ENCODE measurements at regions not wholly inside any gene's neighbourhood (a gene's known extent, or its start where the extent isn't known, plus 50 kb on each side); places are given as distances from the start of the nearest gene placed in this dataset.

DNA sequence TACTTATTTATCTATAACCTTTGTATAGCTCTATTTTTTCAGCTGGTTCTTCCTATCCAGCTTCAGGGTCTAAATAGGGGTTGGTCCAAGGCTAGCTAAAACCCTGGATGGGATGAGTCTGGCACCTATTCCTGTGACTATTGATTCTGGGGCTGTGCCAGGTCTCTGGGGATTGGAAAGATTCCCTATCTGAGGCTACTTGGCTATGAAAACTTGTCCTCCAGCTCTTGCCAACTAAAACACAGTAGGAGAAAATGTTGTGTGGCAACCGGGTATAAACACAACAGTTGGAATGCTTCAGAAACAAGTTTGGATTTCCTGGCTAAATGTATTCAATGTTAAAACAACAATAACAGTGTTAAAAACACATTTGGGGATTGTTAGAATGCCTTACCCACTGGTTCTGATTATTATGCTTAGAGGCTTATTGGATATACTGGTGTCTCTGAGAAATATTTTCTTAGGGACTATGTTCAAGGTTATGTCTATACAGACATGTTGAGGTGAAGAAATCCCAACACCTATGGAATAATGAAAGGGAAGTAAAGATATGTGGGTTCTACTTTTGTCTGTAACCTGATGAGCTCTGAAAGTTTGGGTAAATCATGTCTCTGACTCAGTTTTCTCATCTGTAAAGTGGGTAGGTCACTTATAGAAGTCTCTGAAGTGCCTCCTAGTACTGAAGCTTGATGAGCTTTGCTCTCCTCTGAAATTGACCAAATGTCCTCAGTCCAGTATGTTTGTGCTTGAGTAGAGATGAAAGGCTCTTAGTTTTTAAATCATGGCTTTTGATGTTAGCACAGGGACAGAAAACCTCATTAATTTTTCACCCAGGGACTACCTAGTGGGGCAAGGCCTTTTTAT lies 460.7 kb downstream of the MTX2 start:
- Histone ChIP-seq H3K4me3 (ENCODE audit: low read depth in 1 of 2, low read length in 2 of 2) (no peak overlapping the region), H3K27me3 (ENCODE audit: low read depth, low read length) (no peaks in the 10 kb centered on the region), H3K36me3 (ENCODE audit: control insufficient read depth in 1 of 2, insufficient read depth in 2 of 2, low read length in 2 of 2) (no peaks in the 10 kb centered on the region), H3K9me3 (ENCODE audit: control insufficient read depth in 1 of 2, low read length in 2 of 2) (no peaks in the 10 kb centered on the region), H3K27ac (ENCODE audit: low read length) (no peak overlapping the region), H3K4me1 (ENCODE audit: control insufficient read depth in 1 of 2, insufficient read depth in 2 of 2, low read length in 2 of 2) (peaks cover 3 to 7% of the 10 kb centered on the region in 2 donors)

DNA sequence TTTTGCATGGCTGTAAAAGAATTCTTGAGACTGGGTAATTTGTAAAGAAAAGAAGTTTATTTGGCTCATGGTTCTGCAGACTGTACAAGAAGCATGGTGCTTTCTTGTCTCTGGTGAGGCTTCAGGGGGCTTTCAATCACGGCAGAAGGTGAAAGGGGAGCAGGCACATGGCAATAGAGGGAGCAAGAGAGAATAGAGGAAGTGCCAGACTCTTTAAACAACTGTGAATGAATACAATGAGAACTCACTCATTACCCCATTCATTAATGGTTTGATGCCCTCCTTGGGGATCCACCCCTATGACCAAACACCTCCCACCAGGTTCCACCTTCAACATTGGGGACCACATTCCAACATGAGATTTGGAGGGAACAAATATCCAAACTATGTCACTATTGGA lies 463.5 kb downstream of the MTX2 start:
- Histone ChIP-seq H3K9me3 (ENCODE audit: control insufficient read depth in 1 of 2, low read length in 2 of 2) (no peaks in the 10 kb centered on the region), H3K27me3 (ENCODE audit: low read depth, low read length) (no peaks in the 10 kb centered on the region), H3K36me3 (ENCODE audit: control insufficient read depth in 1 of 2, insufficient read depth in 2 of 2, low read length in 2 of 2) (no peaks in the 10 kb centered on the region), H3K4me3 (ENCODE audit: low read depth in 1 of 2, low read length in 2 of 2) (no peak overlapping the region), H3K4me1 (ENCODE audit: control insufficient read depth in 1 of 2, insufficient read depth in 2 of 2, low read length in 2 of 2) (peaks cover 3 to 7% of the 10 kb centered on the region in 2 donors), H3K27ac (ENCODE audit: low read length) (no peak overlapping the region)

DNA sequence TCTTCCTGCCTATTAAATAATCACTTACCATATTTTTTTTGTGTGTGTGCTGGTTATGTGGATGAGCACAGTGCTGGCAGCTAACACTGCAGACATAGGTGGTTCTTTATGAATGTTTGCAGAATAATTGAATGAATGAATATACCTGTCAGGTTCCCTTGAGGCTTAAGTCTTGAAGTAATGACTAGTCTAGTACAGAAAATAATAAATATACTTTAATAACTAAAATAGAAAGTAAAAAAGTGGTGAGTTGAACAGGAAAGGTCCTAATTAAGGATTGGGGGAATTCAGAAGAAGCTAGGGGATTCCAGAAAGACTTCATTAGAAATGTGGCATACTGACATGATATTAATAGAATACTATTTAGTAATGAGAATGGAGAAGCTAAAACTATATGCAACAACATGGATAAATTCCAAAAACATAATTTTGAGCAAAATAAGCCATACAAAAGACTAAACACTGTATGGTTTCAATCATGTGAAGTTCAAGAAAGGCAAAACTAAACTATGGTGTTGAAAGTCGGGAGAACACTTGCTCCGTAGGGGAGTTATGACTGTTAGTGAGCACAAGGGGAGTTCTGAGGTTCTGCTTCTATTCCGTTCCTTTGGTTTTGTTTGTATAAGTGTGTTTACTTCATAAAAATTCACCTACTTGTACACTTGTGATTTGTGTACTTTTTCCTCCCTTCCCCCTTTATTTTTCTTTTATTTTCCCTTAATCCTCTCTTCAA lies 464.6 kb downstream of the MTX2 start:
- Histone ChIP-seq H3K27me3 (ENCODE audit: low read depth, low read length) (no peaks in the 10 kb centered on the region), H3K9me3 (ENCODE audit: control insufficient read depth in 1 of 2, low read length in 2 of 2) (no peaks in the 10 kb centered on the region), H3K36me3 (ENCODE audit: control insufficient read depth in 1 of 2, insufficient read depth in 2 of 2, low read length in 2 of 2) (no peaks in the 10 kb centered on the region), H3K27ac (ENCODE audit: low read length) (no peak overlapping the region), H3K4me3 (ENCODE audit: low read depth in 1 of 2, low read length in 2 of 2) (no peak overlapping the region), H3K4me1 (ENCODE audit: control insufficient read depth in 1 of 2, insufficient read depth in 2 of 2, low read length in 2 of 2) (peaks cover 3 to 7% of the 10 kb centered on the region in 2 donors)

DNA sequence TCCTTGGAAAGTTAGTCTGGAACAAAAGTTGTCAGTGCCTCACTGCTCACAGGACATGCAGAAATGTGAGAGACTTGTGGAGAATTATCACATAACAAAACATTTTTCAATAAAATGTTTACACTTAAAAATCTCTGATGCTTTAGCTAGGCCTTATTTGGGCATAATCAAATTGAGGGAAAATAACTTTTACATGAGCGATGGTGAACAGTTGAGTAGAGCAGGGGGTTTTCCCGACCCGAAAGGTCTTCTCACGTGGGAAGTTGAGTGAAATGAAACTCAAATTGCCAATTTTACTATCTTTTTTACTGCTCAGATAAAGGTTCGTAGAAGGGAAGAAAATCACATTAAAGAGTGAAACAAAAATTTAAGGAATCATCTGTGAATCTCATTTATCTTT lies 465.6 kb downstream of the MTX2 start:
- Histone ChIP-seq H3K27me3 (ENCODE audit: low read depth, low read length) (no peaks in the 10 kb centered on the region), H3K4me3 (ENCODE audit: low read depth in 1 of 2, low read length in 2 of 2) (no peak overlapping the region), H3K9me3 (ENCODE audit: control insufficient read depth in 1 of 2, low read length in 2 of 2) (no peaks in the 10 kb centered on the region), H3K4me1 (ENCODE audit: control insufficient read depth in 1 of 2, insufficient read depth in 2 of 2, low read length in 2 of 2) (peaks cover 0 to 4% of the 10 kb centered on the region in 2 donors), H3K27ac (ENCODE audit: low read length) (no peak overlapping the region), H3K36me3 (ENCODE audit: control insufficient read depth in 1 of 2, insufficient read depth in 2 of 2, low read length in 2 of 2) (no peaks in the 10 kb centered on the region)

DNA sequence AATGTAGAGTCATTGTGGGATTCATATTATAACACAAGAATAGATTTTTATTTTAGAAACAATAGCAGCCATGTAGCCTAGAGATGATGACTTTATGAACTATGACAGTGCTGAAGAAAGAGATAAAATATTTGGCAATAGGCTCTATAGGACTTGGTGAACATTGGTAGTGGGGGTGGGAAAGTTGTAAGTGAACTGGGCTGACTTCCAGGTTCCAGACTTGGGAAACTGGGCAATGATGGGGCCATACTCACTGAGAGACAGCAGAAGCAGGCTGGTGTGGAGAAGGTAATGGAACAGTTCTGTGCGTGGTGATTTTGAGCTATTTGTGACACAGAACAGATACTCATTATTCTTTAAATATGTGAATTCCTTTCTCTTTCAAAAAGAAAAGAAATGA lies 470.3 kb upstream of the HNRNPA3 start:
- Histone ChIP-seq H3K4me3 (ENCODE audit: low read depth in 1 of 2, low read length in 2 of 2) (no peak overlapping the region), H3K4me1 (ENCODE audit: control insufficient read depth in 1 of 2, insufficient read depth in 2 of 2, low read length in 2 of 2) (no peaks in the 10 kb centered on the region), H3K27ac (ENCODE audit: low read length) (no peak overlapping the region), H3K9me3 (ENCODE audit: control insufficient read depth in 1 of 2, low read length in 2 of 2) (no peaks in the 10 kb centered on the region), H3K27me3 (ENCODE audit: low read depth, low read length) (no peaks in the 10 kb centered on the region), H3K36me3 (ENCODE audit: control insufficient read depth in 1 of 2, insufficient read depth in 2 of 2, low read length in 2 of 2) (no peaks in the 10 kb centered on the region)

DNA sequence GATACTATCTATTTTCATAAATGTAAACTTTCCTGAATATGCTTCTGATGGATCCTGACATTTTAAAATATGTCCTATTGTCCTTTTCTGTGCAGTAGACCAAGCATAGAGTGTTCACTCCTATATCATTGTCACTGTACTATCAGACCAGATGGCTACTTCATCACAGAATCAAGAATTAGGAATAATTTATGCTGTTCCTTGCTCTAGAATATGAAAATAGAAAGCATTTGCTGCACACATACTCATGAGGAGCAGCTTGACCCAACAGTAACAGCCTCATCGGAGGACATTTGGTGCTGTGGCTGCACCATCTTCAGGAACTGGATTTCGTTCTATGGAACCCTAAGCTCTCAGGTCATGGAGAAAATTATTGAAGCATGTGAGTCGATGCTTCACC lies 468.9 kb upstream of the HNRNPA3 start:
- Histone ChIP-seq H3K4me3 (ENCODE audit: low read depth in 1 of 2, low read length in 2 of 2) (no peak overlapping the region), H3K9me3 (ENCODE audit: control insufficient read depth in 1 of 2, low read length in 2 of 2) (no peaks in the 10 kb centered on the region), H3K4me1 (ENCODE audit: control insufficient read depth in 1 of 2, insufficient read depth in 2 of 2, low read length in 2 of 2) (no peaks in the 10 kb centered on the region), H3K27me3 (ENCODE audit: low read depth, low read length) (no peaks in the 10 kb centered on the region), H3K36me3 (ENCODE audit: control insufficient read depth in 1 of 2, insufficient read depth in 2 of 2, low read length in 2 of 2) (no peaks in the 10 kb centered on the region), H3K27ac (ENCODE audit: low read length) (no peak overlapping the region)

DNA sequence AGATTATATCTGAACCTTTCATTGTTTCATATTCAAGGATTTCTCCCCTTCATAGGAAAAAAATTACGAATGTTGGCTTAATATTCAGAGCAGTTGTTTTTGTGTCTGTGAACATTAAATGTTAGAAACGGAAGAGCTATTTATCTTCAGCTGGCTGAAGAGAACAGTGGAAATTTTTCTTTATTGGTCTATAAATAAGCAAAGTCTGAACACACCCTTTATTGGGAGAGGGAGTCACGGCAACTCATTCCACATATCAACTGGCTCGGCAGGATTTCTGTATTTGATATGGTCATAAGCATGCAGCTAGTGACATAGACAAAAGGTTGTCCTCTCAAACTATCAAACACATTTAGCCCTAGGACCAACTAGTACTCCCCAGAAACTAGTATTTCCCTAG lies 468.4 kb upstream of the HNRNPA3 start:
- H3K36me3 ChIP-seq (ENCODE audit: control insufficient read depth in 1 of 2, insufficient read depth in 2 of 2, low read length in 2 of 2), result no peaks in the 10 kb centered on the region
- no peak overlapping the region for H3K27ac ChIP-seq (ENCODE audit: low read length)
- H3K9me3 ChIP-seq (ENCODE audit: control insufficient read depth in 1 of 2, low read length in 2 of 2), result no peaks in the 10 kb centered on the region
- no peaks in the 10 kb centered on the region for H3K27me3 ChIP-seq (ENCODE audit: low read depth, low read length)
- no peak overlapping the region for H3K4me3 ChIP-seq (ENCODE audit: low read depth in 1 of 2, low read length in 2 of 2)
- no peaks in the 10 kb centered on the region for H3K4me1 ChIP-seq (ENCODE audit: control insufficient read depth in 1 of 2, insufficient read depth in 2 of 2, low read length in 2 of 2)

DNA sequence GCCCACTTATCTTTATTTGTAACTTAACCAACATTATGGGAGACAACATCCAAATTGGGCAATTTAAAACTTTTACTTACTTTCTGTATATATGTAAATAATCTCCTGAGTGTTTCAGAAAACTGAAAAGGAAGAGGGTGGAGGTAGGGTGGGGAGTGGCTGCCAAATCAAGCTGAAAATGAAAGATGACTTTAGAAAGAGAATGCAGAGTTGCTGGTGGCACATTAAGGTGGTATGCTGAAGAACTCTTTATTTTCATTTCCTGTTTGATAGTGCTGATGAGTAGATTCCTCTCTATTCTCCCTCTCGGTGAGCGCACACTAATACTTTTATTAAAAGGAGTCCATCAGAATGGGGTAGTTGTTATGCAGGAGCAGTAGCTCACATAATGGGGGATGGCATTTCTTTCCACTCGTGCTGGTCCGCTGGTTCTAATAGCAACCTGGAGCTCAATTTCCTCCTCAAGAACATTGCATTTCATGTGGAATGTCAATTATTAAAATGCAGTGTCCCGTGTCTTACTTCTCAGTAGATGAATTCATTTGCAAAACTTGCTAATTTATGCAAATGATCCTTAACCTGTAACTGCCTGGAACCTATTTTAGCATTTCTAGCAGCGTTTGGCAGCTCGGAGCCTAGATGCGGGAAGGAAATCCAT lies 466.9 kb upstream of the HNRNPA3 start:
- no peak overlapping the region for H3K4me3 ChIP-seq (ENCODE audit: low read depth in 1 of 2, low read length in 2 of 2)
- no peaks in the 10 kb centered on the region for H3K9me3 ChIP-seq (ENCODE audit: control insufficient read depth in 1 of 2, low read length in 2 of 2)
- H3K27me3 ChIP-seq (ENCODE audit: low read depth, low read length), result no peaks in the 10 kb centered on the region
- H3K27ac ChIP-seq (ENCODE audit: low read length), result no peak overlapping the region
- no peaks in the 10 kb centered on the region for H3K4me1 ChIP-seq (ENCODE audit: control insufficient read depth in 1 of 2, insufficient read depth in 2 of 2, low read length in 2 of 2)
- H3K36me3 ChIP-seq (ENCODE audit: control insufficient read depth in 1 of 2, insufficient read depth in 2 of 2, low read length in 2 of 2), result no peaks in the 10 kb centered on the region

DNA sequence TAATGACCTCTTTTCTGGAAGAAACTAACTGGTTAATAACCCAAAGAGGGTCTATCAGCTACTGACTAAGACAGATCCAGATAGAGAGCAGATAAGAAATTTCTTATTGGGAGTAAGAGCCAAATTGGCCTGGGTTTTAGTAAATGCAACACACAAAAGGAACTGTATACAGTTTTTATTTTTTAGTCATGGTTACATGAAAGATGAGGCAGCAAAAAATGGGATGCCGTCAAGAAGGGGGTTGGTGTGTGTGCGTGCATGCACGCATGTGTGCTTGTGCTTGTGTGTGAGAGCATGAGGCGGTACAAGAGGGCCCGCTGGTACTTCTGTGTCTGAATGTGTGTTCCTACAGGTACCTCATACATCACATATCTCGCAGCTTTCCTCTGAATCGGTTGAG lies 466.2 kb upstream of the HNRNPA3 start:
- H3K27ac ChIP-seq (ENCODE audit: low read length), result no peak overlapping the region
- no peaks in the 10 kb centered on the region for H3K27me3 ChIP-seq (ENCODE audit: low read depth, low read length)
- H3K4me1 ChIP-seq (ENCODE audit: control insufficient read depth in 1 of 2, insufficient read depth in 2 of 2, low read length in 2 of 2), result no peaks in the 10 kb centered on the region
- no peaks in the 10 kb centered on the region for H3K9me3 ChIP-seq (ENCODE audit: control insufficient read depth in 1 of 2, low read length in 2 of 2)
- H3K4me3 ChIP-seq (ENCODE audit: low read depth in 1 of 2, low read length in 2 of 2), result no peak overlapping the region
- no peaks in the 10 kb centered on the region for H3K36me3 ChIP-seq (ENCODE audit: control insufficient read depth in 1 of 2, insufficient read depth in 2 of 2, low read length in 2 of 2)

DNA sequence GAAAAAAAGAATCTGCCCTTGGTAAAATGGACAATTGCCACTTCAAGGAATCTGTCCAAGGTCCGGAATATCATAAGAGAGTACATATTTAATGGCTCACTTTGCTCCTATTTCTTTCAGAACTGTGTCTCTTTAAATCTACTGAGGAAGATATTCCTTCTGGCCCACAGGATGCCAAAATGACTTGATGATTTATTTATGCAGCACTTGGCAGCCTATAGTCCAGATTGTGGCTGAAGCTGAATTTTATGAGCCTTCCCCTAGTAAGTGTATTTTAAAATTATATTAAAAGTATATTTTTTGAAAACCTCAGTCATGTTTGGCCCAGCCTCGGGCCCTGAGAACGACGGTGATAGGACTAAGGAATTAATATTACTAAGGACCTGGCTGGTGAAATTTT lies 465.1 kb upstream of the HNRNPA3 start:
- Histone ChIP-seq H3K36me3 (ENCODE audit: control insufficient read depth in 1 of 2, insufficient read depth in 2 of 2, low read length in 2 of 2) (no peaks in the 10 kb centered on the region), H3K4me1 (ENCODE audit: control insufficient read depth in 1 of 2, insufficient read depth in 2 of 2, low read length in 2 of 2) (no peaks in the 10 kb centered on the region), H3K27me3 (ENCODE audit: low read depth, low read length) (no peaks in the 10 kb centered on the region), H3K4me3 (ENCODE audit: low read depth in 1 of 2, low read length in 2 of 2) (no peak overlapping the region), H3K9me3 (ENCODE audit: control insufficient read depth in 1 of 2, low read length in 2 of 2) (no peaks in the 10 kb centered on the region), H3K27ac (ENCODE audit: low read length) (no peak overlapping the region)

DNA sequence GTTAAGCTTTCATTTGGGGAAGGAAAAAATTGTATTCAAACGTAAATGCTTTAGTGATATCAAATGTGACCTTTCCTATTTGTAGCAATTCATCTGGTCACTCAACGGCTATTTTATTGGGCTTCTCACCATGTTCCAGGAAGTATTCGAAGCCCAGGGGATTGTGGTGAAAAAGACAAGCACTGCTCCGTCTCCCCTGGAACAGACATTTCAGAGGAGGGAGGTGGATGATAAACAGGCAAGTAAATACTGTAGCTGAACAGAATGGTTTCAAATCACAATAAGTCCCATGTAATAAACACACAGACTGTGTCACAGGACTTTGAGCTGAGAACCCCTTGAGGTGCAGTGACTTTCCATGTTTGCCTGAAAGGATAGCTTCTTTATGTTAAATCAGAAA lies 464.7 kb upstream of the HNRNPA3 start:
- Histone ChIP-seq H3K27ac (ENCODE audit: low read length) (no peak overlapping the region), H3K4me3 (ENCODE audit: low read depth in 1 of 2, low read length in 2 of 2) (no peak overlapping the region), H3K36me3 (ENCODE audit: control insufficient read depth in 1 of 2, insufficient read depth in 2 of 2, low read length in 2 of 2) (no peaks in the 10 kb centered on the region), H3K27me3 (ENCODE audit: low read depth, low read length) (no peaks in the 10 kb centered on the region), H3K4me1 (ENCODE audit: control insufficient read depth in 1 of 2, insufficient read depth in 2 of 2, low read length in 2 of 2) (no peaks in the 10 kb centered on the region), H3K9me3 (ENCODE audit: control insufficient read depth in 1 of 2, low read length in 2 of 2) (no peaks in the 10 kb centered on the region)
